NAMALWA (cell line): ENCODE measurements at regions not wholly inside any gene's neighbourhood (a gene's known extent, or its start where the extent isn't known, plus 50 kb on each side); places are given as distances from the start of the nearest gene placed in this dataset.
"Not testable (repeated sequence)": the region's sequence is repeated elsewhere in the genome, so short reads cannot be mapped to it uniquely, and the experiment has no call there.

Source experiments
- DNase-seq: peaks from one replicate; pipeline ENCODE4 v3.0.0-alpha.2; 2015; ENCODE audit warnings: low spot score

DNA sequence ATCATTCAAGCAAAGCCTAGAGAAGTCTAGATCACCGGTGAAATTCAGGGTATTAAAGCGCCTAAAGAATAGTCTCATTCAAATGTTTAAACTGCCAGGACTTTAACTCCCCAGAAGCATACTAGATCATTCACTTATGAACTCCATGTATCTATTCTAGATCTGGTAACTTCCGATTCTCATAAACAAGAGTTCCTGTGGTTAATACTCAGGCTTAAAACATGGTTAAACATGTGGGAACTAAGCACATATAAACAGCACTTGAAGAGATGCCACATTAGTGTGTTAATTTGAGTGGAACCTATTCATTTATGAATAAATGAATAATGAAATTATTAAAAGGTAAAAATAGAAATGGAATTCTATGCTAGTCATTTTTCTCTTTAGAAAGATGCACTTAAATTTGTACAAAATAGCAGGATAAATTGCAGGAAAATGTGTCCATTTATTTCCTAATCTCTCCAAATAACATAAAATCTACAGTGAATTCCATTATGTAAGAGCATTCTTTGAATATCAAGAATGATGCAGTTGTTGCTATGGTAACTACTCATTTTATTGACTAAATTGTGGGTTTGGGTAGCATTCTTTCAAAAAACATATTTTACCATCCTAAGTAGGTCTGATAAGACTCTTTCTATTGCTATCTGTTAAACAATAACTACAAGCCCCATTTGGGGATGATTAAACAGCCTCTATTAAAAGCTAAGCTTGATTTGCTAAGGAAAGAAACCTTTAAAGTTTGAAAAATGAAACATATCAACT lies 147.6 kb upstream of the TMEM168 start:
- peak; percentile 20 for DNase-seq

DNA sequence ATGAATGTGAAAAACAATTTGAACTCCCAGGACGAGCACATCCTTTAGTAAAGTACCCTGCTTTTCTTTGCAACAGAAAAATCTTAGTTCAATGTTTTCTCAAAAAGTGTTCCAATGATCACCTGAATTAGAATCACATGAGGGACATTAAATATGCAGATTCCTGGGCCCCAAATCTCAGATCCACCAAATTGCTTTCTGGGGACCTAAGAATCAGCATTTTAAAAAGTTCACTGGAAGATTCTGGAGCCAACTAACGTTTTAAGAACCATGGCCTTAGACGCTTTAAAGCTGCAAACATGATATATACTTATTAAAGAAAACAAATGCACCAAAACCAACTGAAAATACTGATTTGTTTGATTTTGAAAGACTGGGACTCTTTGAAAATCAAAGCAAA lies 143.4 kb upstream of the TMEM168 start:
- DNase-seq, result no peak

DNA sequence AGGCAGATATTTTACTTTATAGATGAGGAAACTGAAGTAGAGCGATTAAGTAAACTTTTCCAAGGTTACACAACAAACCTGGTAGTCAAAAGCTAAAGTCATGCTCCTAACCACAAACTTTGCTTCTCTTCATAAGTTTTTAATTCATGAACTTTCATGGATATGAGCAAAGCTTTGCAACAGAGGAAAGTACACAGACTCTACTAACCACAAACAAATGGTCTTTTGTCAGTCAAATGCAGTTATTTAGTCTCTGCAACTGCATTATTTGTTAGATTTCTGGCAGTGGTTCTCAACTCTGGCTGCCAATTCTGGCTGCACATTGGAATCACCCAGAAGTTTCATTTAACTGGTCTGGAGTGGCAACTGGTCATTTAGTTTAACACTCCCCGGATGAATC lies 140.6 kb upstream of the TMEM168 start:
- DNase-seq, result no peak

DNA sequence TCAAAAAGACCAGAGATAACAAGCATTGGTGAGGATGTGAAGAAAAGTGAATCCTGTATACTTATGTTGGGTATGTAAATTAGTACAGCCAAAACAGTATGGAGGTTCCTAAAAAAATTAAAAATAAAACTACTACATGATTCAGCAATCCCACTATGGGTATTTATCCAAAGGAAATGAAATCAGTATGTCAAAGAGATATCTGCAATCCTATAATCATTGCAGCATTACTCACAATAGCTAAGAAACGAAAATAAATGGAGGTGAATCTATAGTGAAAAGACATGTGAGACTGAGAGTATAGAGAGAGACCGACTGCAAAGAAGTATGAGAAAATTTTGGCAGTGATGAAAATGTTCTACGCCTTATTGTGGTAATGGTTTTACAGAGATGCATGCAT lies 139.2 kb upstream of the TMEM168 start:
- no peak for DNase-seq

DNA sequence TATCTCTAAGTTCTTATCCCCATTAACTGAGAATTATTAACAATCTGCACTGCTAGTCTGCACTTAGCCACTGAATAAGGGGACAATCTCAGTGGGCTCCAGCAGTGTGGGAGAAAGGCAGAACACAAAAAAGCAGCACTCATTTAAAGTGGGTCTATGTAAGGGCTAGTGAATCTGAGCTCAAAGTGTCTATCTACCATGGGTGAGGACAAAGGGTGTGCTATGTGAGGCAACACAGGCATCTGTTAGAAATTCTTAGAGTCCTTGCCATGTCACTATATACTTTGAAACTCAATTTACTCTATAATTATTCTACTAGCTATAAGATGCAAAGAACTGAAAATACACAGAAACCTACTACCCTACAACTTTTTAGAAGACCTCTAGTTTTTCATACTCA lies 135.8 kb upstream of the TMEM168 start:
- no peak for DNase-seq

DNA sequence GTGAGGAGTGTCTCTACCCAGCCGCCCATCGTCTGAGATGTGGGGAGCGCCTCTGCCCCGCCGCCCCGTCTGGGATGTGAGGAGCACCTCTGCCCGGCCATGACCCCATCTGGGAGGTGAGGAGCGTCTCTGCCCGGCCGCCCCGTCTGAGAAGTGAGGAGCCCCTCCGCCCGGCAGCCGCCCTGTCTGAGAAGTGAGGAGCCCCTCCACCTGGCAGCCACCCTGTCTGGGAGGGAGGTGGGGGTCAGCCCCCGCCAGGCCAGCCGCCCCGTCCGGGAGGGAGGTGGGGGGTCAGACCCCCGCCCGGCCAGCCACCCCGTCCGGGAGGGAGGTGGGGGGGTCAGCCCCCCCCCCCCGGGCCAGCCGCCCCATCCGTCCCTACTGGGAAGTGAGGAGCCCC lies 132.4 kb upstream of the TMEM168 start:
- not testable (repeated sequence) for DNase-seq

DNA sequence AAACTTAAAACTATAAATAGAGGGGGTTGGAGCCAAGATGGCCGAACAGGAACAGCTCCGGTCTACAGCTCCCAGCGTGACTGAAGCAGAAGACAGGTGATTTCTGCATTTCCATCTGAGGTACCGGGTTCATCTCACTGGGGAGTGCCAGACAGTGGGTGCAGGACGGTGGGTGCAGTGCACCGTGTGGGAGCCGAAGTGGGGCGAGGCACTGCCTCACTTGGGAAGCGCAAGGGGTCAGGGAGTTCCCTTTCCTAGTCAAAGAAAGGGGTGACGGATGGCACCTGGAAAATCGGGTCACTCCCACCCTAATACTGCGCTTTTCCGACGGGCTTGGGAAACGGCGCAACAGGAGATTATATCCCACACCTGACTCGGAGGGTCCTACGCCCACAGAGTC lies 126.2 kb upstream of the TMEM168 start:
- not testable (repeated sequence) for DNase-seq

DNA sequence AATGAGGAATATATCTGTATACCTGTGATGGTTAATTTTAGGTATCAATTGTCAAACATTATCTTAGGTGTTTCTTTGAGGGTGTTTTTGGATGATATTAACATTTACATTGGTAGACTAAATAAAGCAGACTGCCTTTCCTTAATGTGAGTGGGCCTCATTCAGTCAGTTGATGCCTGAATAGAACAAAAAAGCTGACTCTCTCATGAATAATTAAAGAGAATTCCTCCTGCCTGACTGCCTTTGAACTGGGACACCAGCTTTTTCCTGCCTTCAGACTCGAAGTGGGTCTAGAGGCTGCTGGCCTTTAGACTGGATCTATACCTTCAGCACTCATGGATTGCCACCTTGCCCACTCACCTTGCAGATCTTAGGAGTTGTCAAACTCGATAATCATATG lies 117.9 kb upstream of the TMEM168 start:
- DNase-seq, result no peak

DNA sequence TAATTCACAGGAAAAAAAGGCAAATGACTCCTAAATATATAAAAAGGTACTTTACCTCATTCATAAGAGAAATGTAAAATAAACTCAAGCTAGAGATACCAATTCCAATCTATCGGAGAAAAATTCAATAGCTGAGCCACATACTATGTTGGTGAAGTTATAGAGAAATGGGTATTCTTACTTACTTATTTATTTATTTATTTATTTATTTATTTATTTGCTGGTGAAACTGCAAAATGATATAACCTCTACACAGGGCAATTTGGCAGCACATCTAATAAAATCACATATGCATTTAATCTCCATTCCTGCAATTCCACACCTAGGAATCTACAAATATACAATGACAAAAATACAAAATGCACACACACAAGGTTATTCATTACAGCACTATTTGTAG lies 117.5 kb upstream of the TMEM168 start:
- no peak for DNase-seq

DNA sequence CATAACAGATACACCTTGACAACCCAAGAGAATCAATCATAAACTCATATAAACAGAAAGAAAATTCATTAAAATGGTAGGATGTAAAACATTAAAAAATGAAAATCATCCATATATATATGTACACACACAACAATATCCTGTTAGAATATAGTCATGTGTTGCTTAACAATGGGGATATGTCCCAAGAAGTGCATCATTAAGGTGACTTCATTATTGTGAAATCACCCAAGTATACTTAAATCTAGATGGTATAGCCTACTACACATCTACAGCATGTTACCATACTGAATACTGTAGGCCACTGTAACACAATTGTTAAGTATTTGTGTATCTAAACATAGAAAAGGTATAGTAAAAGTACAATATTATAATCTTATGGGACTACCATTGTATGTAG lies 115.8 kb upstream of the TMEM168 start:
- DNase-seq, result no peak

DNA sequence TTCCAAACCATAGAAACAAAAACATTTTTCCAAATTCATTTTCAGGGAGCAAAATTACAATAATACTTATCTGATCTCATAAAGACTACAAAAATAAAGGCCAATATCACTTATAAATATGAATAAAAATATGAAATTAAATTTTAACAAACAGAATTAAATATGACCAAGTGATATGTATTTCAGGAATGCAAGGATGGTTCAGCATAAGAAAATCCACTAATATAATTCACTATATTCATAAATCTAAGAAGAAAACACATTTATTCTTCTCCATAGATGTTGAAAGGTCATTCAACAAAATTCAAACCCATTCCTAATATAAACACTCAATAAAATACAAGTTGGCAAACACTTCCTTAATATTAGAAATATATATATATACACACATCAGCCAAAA lies 115.2 kb upstream of the TMEM168 start:
- no peak for DNase-seq

DNA sequence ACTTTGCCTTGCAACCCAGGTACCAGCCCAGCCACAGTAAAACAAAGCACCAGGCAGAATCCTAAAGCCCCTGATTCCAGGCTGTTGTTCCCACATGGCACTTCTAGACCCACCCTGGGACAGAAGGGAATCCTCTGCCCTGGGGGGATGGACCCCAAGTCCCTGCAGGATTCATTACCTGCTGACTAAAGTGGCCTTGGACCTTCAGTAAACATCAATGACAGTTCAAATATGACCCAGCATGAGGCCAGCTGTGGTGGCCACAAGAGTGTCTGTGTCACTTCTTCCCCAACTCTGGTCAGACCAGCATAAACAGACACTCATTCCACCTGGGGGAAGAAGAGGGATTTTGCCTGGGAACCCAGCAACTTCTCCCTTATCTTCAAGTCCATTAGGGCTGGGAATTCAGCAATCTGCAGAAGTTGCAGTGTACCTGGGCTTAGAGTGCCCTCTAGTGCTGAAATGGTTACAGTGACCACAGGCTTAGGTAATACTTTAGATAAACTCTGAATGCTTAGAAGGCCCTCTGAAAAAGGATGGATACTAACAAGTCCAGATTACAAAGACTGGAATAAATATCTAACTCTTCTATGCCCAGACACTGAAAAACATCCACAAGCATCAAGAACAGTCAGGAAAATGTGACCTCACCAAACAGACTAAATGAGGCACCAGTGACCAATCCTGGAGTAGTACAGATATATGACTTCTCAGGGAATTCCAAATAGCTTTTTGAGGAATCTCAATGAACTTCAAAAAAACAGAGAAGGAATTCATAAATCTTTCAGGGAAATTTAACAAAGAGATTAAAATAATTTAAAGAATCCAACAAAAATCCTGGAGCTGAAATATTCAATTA lies 108.5 kb upstream of the TMEM168 start:
- DNase-seq, result peak; percentile 78

DNA sequence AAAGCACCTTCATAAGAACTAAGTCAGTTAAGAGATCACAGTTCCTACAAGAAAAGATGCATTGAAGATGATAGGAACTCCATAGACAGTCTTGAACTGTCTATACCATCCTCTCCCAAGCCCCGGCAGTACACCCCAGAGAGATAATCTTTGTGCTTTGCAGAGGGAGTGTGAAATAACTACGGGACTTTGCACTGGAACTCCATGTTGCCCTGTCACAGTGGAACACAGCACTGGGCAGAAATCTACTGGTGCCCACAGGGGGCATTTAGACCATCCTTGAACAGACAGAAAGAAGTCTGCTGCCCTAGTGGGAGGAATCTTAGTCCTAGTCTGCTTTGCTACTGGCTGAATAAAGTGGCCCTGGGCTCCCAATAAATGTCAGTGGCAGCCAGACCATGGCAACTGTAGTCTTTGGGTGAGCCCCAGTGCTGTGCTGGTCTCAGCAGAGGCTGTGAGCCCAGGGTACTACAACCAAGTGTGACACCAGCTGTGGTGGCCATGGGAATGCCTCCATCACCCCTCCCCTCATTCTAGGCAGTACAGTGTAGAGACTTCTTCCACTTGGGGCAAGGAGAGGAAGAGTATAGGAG lies 107.7 kb upstream of the TMEM168 start:
- no peak for DNase-seq

DNA sequence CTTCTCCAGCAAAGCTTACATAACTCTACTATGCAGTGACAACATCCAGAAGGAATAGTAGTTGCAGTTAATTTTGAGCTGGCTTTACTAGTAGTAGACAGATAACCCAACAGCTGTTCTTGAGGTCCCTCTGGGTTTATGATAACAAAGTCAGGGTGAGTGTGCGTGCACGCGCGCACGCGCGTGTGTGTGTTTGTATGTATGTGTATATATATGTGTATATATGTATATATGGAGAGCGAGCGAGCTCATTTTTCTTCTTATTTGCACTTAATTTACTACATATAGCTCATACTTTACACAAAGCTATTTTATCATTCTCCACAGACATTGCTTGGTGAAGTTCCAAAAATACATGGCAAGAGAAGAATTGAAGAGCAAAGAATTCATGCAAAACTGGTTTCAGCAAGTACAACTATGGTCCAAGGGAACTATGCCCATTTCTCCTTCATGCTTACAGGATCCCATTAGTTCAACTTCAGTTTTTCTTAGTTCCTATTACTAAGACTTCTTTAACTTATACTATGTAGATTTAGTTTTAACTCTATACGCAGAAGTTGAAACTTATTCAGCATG lies 105.9 kb upstream of the TMEM168 start:
- no peak for DNase-seq

DNA sequence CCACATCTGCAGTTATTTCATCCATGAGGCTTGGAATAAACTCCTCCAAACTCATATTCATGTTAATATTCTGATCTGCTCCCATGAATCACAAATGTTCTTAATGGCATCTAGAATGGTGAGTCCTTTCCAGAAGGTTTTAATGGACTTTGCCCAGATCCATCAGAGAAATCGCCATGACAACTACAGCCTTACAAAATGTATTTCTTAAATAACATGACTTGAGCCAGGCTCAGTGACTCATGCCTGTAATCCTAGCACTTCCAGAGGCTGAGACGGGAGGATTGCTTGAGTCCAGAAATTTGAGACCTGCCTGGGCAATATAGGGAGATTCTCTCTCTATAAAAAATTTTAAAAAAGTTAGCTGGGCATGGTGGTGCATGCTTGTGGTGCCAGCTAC lies 102.1 kb upstream of the TMEM168 start:
- DNase-seq, result no peak

DNA sequence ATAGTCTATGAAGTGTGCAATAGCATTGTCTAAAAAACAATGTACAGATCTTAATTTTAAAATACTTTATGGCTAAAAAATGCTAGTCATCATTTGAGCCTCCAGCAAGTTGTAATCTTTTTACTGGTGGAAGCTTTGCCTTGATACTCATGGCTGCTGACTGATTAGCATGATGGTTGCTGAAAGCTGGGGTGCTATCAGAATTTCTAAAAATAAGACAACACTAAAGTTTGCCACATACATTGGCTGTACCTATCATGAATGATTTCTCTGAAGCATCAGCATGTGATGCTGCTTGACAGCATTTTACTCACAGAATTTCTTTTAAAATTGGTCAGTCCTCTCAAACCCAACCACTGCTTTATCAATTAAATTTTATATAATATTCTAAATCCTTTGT lies 101.5 kb upstream of the TMEM168 start:
- DNase-seq, result no peak

DNA sequence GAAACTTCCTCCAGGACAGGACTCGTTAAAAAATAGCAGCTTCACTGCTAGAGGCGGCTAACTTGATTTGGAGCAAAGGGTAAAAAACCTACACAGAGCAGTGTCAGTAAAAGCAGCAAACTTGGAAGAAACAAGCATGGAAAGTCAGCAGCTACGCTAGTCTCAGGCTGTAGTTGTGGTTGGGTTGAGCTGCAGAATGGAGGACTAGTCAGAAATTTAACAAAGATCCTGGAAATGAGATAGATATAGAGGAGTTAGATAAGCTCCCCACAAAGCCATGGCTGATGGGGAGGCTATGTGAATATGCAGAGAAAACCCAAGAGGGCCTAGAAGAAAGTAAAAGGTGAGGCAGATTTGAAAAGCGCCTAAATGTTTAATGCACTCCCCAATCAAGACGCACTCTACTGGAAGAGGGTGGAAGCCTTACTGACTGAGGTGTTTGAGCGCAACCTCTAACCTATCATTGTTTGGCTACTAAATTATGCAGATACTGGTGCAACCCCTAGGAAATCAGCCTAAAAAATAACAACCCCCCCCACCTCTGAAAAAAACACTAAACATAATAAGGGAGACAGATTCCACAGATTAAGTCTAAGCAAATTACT lies 99.7 kb upstream of the TMEM168 start:
- no peak for DNase-seq

DNA sequence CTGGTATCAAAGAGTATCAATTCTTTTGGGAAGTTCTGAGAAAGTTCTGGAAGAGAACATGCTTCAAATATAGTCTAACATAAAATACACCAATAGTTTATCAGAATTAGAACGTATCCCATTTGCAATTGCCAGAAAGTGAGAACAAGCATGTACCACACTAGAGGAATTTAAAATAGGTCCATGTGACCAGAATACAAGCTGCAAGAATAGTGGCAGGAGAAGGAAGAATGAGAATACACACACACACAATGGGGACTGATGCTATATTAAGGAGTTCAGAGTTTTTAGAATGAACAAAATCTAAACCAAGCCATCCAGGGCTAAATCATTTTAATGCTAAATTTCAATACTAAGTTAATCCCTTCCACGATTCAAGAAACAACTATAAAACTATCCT lies 99.1 kb upstream of the TMEM168 start:
- DNase-seq, result no peak

DNA sequence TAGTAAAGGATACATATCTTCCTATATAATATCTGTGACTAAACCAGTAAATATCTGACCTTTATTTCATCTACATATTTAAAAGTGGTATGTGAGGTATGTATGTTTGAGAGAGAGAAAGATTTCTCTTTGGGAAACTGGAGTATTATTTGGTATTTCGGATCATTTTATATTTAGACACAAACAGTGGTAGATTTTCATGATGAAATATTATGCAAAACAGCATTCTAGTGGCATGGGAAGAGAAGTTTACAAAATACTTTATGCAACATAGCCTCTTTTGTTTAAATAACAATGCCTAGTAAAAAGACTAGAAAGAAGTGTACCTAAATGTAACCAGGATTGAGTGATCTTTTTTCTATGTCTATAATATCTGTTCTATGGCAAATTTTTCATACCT lies 98.6 kb upstream of the TMEM168 start:
- DNase-seq, result no peak

DNA sequence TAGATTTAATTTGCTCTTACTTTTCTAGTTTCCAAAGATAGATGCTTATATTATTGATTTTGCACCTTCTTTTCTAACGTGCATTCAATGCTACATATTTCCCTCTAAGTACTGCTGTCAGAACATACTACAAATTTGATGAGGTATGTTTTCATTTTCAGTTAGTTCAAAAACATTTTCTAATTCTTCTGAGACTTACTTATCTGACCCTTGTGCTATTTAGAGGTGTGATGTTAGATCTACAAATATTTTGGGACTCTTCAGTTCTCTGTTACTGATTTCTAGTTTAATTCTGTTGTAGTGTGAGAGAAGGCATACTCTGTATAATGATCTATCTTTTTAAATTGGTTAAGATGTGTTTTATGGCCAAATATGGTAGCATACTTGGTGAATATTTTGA lies 97.8 kb upstream of the TMEM168 start:
- DNase-seq, result no peak

DNA sequence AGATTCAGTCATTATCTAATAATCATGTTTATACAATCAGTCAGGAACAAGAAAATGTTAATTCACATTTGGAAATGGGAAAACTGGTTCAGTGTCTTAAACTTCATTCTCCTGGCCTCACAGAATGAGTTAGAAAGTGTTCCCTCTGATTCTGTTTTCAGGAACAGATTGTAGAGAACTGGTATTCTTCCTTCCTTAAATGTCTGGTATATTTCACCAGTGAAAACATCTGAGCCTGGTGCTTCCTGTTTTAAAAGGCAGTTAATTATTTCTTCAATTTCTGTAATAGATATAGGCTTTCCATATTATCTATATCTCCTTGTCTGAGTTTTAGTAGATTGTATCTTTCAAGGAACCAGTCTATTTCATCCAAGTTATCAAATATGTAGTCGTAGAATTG lies 97.1 kb upstream of the TMEM168 start:
- DNase-seq, result no peak

DNA sequence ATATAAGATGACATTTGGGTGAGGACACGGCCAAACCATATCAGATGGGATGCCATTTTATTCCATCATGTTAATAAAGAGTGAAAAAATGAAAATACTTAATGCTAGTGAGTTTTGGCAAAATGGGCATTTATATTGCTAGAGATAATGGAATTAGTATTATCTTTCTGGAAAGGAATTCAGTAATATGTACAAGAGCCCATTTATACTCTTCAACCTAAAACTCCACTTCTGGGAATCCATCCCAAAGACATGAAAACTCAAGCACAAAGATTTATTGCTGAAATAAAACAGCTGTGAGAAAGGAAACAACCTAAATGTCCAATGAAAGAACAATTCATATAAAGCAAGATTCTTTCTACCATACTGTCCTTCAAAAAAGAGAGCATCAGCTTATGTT lies 96.0 kb upstream of the TMEM168 start:
- DNase-seq, result no peak
